ENCODE measurements at regions not wholly inside any gene's neighbourhood (a gene's known extent, or its start where the extent isn't known, plus 50 kb on each side); places are given as distances from the start of the nearest gene placed in this dataset.

DNA sequence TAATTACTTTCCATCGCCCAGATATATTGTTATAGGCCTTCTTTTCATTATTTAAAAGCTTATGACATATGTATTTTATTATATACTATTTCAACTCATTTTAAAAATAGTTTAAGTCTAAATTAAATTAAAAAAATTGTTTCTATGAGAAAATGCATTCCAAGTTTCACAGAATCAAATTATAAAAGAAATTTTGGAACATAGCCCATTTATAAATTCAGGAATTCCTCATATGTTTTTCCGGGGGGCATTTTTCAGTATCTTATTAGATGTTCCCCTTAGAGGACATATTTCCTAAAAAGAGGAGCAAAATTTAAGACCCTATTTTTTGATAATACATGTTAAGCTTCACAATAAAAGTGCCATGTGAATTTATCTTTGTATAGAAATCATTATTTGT lies 119.9 kb upstream of the ATP2B1 start:
- no peak for TF ChIP-seq POLR2AphosphoS5 (IDR thresholded peaks at IDR 0.05)
- TF ChIP-seq, protein P1, sequence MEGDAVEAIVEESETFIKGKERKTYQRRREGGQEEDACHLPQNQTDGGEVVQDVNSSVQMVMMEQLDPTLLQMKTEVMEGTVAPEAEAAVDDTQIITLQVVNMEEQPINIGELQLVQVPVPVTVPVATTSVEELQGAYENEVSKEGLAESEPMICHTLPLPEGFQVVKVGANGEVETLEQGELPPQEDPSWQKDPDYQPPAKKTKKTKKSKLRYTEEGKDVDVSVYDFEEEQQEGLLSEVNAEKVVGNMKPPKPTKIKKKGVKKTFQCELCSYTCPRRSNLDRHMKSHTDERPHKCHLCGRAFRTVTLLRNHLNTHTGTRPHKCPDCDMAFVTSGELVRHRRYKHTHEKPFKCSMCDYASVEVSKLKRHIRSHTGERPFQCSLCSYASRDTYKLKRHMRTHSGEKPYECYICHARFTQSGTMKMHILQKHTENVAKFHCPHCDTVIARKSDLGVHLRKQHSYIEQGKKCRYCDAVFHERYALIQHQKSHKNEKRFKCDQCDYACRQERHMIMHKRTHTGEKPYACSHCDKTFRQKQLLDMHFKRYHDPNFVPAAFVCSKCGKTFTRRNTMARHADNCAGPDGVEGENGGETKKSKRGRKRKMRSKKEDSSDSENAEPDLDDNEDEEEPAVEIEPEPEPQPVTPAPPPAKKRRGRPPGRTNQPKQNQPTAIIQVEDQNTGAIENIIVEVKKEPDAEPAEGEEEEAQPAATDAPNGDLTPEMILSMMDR (IDR thresholded peaks at IDR 0.05), result no peak
